ENCODE measurements at regions not wholly inside any gene's neighbourhood (a gene's known extent, or its start where the extent isn't known, plus 50 kb on each side); places are given as distances from the start of the nearest gene placed in this dataset.

DNA sequence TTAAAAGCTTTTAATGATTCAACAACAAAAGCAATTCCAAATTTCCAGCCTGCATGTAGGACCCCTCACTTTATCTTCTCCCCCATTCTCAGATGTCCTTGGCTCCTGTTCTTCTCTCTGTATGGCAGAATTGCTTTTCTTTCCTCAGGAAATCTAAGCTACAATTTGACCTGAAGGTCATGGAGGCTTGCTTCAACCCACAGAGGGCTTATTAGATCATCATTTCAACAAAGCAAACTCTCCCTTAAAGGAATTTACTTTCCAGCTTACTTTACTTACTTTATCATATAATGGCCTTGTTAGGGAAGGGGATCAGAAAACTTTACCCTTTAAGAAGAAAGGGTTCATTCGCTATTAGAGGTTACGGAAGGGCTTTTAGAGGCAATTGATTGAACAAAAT is 211.5 kb downstream of the RAD51AP2 start:
- TF ChIP-seq, protein P1, sequence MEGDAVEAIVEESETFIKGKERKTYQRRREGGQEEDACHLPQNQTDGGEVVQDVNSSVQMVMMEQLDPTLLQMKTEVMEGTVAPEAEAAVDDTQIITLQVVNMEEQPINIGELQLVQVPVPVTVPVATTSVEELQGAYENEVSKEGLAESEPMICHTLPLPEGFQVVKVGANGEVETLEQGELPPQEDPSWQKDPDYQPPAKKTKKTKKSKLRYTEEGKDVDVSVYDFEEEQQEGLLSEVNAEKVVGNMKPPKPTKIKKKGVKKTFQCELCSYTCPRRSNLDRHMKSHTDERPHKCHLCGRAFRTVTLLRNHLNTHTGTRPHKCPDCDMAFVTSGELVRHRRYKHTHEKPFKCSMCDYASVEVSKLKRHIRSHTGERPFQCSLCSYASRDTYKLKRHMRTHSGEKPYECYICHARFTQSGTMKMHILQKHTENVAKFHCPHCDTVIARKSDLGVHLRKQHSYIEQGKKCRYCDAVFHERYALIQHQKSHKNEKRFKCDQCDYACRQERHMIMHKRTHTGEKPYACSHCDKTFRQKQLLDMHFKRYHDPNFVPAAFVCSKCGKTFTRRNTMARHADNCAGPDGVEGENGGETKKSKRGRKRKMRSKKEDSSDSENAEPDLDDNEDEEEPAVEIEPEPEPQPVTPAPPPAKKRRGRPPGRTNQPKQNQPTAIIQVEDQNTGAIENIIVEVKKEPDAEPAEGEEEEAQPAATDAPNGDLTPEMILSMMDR (IDR thresholded peaks at IDR 0.05; ENCODE audit: low read depth, low read length, missing control alignments), result no peak
- no peak overlapping the region for H3K4me3 ChIP-seq (ENCODE audit: low read depth, low read length)
- DNase-seq (ENCODE audit: low read depth), result no peak
- in situ Hi-C loops (cut with HindIII; ENCODE audit: low sequenced_read_pairs), result loop anchor here (10.0 kb wide), 1 partner anchor 542 kb away; no protein-coding TSS in a partner anchor

DNA sequence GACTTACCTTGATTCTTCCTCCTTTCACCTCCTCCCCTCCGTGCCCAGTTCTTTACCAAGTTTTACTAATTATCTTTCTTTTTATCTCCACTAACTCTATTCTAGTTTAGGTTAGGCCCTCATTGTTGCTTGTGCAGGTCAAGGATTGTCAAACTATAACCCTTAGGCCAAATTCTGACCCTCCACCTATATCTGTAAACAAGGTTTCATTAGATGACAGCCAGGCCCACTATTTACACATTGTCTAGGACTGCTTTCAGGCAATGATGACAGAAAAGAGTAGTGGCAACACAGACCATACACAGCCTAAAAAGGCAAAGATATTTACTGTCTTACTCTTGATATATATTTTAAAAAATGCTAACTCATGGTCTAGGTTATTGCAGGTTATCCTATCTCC is 212.0 kb downstream of the RAD51AP2 start:
- no peak for DNase-seq (ENCODE audit: low read depth)
- H3K4me3 ChIP-seq (ENCODE audit: low read depth, low read length), result no peak overlapping the region
- TF ChIP-seq, protein P1 (IDR thresholded peaks at IDR 0.05; ENCODE audit: low read depth, low read length, missing control alignments), result no peak
- in situ Hi-C loops (cut with HindIII; ENCODE audit: low sequenced_read_pairs), result loop anchor here (10.0 kb wide), 1 partner anchor 541 kb away; no protein-coding TSS in a partner anchor

DNA sequence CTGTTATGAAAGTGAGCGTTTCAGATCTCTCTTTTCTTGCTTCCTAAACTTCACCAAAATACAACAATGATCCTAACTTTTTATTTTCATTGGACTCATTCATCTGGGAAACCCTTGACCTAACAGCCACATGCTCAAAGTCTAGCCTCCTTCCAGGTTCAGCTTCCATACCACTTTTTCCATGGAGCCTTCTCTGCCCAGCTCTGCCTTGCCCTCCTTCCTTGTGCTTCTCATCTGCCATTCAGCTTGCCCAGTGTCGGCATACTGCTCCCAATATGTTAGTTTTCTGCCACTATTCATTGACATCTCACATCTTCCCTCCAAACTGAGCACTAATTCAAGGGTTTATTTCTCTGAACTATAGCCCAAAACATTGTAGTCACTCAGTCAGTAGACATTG is 214.7 kb downstream of the RAD51AP2 start:
- H3K4me3 ChIP-seq (ENCODE audit: low read depth, low read length), result no peak overlapping the region
- no peak for DNase-seq (ENCODE audit: low read depth)
- in situ Hi-C loops (cut with HindIII; ENCODE audit: low sequenced_read_pairs), result loop anchor here (10.0 kb wide), 1 partner anchor 539 kb away; no protein-coding TSS in a partner anchor
- TF ChIP-seq, protein P1 (IDR thresholded peaks at IDR 0.05; ENCODE audit: low read depth, low read length, missing control alignments), result no peak

DNA sequence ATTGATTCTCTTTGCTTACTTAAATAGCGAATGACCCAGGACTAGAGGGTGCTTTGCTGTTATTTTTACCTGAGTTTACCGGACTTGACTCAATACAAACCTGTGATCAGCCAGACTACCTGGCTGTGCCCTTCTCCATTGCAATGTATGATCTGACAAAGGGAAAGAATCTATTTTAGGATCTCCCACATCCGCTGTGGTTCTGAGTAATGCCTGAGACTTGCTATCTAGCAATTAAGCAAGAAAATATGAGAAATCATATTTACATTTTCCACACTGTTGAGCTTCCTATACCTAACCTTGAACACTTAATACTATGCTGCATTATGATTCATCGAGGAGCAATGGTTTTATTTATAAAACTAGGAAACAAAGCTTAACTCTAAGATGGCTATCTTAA is 215.2 kb downstream of the RAD51AP2 start:
- in situ Hi-C loops (cut with HindIII; ENCODE audit: low sequenced_read_pairs), result loop anchor here (10.0 kb wide), 1 partner anchor 538 kb away; no protein-coding TSS in a partner anchor
- DNase-seq (ENCODE audit: low read depth), result peak; percentile 53
- H3K4me3 ChIP-seq (ENCODE audit: low read depth, low read length), result no peak overlapping the region
- TF ChIP-seq, protein P1 (IDR thresholded peaks at IDR 0.05; ENCODE audit: low read depth, low read length, missing control alignments), result no peak

DNA sequence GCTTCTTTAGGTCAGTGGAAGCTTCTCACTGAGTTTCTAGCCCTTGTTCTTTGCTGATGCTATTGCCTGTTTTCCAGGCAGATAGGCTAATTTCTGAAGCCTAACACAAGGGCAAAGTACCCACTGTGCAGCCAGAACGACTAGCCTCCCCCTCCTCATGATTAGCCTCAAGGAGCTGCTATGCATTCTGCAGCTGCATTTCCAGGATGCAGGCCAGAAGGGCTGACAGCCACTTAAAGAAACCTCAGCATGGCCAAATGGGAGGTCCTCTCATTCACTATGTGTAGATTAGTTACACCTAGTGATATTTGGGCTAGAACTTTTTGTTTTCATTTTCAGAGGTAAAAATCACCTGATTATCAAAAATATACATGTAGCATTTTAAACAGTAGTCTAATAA is 216.0 kb downstream of the RAD51AP2 start:
- in situ Hi-C loops (cut with HindIII; ENCODE audit: low sequenced_read_pairs), result loop anchor here (10.0 kb wide), 1 partner anchor 537 kb away; no protein-coding TSS in a partner anchor
- H3K4me3 ChIP-seq (ENCODE audit: low read depth, low read length), result no peak overlapping the region
- no peak for DNase-seq (ENCODE audit: low read depth)
- TF ChIP-seq, protein P1 (IDR thresholded peaks at IDR 0.05; ENCODE audit: low read depth, low read length, missing control alignments), result no peak

DNA sequence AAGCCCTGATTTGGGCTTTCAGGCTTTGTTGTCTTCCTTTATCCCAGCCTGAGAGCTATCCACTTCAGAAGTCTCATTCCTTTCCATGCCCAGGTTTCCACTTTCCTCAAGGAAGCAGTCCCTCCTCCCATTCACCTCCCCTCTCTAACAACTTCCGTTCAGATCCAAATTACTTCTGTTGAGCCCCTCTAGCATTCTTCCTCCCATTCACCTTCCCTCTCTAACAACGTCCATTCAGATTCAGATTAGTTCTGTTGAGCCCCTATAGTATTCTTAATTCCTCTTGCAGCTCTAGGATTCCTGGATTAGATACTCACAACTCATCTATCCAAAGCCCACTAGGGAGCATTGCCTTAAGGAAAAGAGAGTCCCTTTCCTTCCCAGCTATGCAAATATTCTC is 216.8 kb downstream of the RAD51AP2 start:
- DNase-seq (ENCODE audit: low read depth), result no peak
- in situ Hi-C loops (cut with HindIII; ENCODE audit: low sequenced_read_pairs), result loop anchor here (10.0 kb wide), 1 partner anchor 537 kb away; no protein-coding TSS in a partner anchor
- TF ChIP-seq, protein P1 (IDR thresholded peaks at IDR 0.05; ENCODE audit: low read depth, low read length, missing control alignments), result no peak
- H3K4me3 ChIP-seq (ENCODE audit: low read depth, low read length), result no peak overlapping the region
